GM12865 (cell line): ENCODE measurements at regions not wholly inside any gene's neighbourhood (a gene's known extent, or its start where the extent isn't known, plus 50 kb on each side); places are given as distances from the start of the nearest gene placed in this dataset.

Source experiments
- DNase-seq: peaks from one replicate; pipeline ENCODE4 v3.0.0; 2010; ENCODE audit warnings: low read depth
- H3K4me3 ChIP-seq: 2 replicates; pipeline ENCODE4 v1.5.1; 2011; ENCODE audit warnings: mild to moderate bottlenecking, low read depth, low read length, control low read depth
- TF ChIP-seq, protein P1 (sequence below): IDR thresholded peaks from 2 replicates; pipeline ENCODE4 v1.5.1; 2011; ENCODE audit warnings: low read length, control low read depth, low read depth, inconsistent platforms; ENCODE audit not compliant: insufficient read depth; ENCODE audit errors: missing control alignments

DNA sequence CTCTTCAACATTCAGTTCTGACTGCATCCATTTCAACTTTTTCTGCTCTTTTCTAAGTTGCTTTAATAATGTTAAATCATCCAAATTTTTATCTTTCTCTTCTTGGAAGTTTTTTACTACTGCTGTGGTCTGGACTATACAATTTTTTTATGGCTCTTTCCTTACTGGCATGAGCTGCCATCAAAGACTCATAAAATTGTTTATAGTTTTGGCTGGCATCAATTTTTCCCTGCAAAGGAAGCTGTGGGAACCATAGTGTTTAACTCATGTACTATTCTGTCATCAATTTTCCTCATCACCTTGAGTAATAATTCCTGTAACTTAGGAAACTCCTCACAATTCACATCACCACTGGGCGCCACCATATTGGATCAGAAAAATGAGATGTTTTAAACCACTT lies 77.6 kb upstream of the A1CF start:
- H3K4me3 ChIP-seq: no peak overlapping the region
- TF ChIP-seq, protein P1, sequence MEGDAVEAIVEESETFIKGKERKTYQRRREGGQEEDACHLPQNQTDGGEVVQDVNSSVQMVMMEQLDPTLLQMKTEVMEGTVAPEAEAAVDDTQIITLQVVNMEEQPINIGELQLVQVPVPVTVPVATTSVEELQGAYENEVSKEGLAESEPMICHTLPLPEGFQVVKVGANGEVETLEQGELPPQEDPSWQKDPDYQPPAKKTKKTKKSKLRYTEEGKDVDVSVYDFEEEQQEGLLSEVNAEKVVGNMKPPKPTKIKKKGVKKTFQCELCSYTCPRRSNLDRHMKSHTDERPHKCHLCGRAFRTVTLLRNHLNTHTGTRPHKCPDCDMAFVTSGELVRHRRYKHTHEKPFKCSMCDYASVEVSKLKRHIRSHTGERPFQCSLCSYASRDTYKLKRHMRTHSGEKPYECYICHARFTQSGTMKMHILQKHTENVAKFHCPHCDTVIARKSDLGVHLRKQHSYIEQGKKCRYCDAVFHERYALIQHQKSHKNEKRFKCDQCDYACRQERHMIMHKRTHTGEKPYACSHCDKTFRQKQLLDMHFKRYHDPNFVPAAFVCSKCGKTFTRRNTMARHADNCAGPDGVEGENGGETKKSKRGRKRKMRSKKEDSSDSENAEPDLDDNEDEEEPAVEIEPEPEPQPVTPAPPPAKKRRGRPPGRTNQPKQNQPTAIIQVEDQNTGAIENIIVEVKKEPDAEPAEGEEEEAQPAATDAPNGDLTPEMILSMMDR: no peak
- no peak for DNase-seq

DNA sequence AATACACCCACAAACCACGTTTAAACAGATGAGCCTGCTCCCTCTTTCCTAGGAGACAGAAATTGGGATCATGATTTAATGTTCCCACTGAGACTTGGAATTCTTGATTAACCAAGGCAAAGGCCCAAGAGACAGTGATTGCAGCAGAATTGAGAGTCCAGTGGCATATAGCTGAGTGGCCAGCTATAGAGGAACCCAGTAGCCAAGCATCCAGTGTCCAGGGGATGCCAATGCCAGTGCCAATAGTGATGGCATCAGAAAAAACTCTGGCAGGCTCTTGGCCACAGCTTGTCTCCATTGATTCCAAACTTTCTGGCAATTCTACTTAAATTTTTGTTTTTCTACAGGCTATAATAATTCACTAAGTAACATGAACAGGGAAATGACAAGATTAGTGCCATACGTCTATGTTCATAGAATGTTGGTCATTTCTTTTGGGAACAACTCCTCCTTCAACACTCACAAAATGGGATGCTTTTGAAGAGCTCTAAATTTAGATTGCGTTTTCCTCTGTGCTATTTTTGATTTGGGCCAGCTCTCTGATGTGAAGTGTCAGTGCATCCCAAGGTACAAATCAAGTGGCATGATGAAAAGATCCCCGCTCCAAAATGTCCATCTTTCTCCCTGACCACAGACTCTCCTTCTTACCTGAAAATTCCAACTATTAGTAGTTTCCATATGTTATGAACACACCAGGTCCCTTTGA lies 83.1 kb upstream of the A1CF start:
- TF ChIP-seq, protein P1: no peak
- no peak for DNase-seq

DNA sequence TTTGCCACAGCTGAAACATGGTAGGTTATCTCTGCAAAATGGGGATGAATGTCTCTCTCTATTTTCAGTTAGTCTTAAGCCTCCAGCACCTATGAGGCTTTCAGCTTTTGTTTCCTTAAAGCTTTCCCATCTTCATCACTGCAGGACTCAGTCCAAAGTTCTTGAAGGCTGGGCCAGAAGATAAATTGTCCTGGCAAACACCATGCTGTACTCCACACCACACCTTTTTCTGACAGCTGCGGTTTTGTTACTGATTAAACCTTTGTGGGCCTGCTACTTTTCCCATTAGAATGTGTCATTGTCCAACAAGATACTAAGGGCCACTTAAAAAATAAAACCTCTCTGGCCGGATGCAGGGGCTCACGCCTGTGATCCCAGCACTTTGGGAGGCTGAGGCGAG lies 87.2 kb upstream of the A1CF start:
- DNase-seq: no peak
- TF ChIP-seq, protein P1: no peak
- no peak overlapping the region for H3K4me3 ChIP-seq

More for the DNA sequence above, 83.1 kb upstream of the A1CF start:
- H3K4me3 ChIP-seq: no peak overlapping the region

DNA sequence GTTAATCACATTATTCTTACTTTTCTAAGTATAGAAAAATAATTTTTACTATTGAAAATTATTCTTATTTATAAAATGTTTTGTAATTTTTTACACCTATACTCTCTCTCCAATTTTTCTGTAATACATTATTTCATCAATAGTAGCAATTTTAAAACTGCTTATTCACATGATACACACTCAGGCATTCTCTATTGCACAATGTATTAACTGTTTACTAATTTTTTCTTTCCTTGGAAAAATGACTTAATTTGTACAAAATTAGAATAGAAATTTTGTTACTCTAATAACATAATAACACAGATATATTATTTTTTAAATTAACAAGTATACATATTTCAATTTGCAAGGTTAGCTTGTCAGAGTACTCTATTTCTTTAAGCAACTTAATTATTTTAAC lies 92.9 kb upstream of the PRKG1 start:
- DNase-seq: no peak
- H3K4me3 ChIP-seq: no peak overlapping the region
- TF ChIP-seq, protein P1: no peak

DNA sequence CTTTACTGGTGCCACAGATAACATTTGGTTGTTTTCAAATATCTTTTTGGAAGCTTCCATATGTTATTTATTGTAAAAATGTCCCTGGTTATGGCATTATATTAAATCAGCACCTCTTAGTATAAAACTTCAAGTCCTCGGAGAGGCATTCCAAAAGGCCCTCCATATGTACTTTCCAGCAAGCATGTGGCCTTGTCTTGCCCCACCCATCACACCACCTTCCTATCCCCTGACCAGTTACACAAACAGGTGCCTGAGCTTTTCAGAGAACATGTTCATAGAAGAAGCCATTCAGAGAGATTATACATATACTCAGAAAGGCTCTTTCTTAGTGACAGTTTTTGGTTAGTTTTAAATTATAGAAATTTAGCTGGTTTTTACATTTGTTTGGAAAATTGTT lies 92.4 kb upstream of the PRKG1 start:
- TF ChIP-seq, protein P1: no peak
- H3K4me3 ChIP-seq: no peak overlapping the region
- DNase-seq: no peak

- TF ChIP-seq, protein P1: no peak
- DNase-seq: no peak
- no peak overlapping the region for H3K4me3 ChIP-seq
Observed at GRCh38 chr10:50982989-50983388, 91.3 kb upstream of the PRKG1 start.

GRCh38 chr10:50987934-50988333 lies 86.4 kb upstream of the PRKG1 start:
- no peak for DNase-seq
- TF ChIP-seq, protein P1: no peak

More at GRCh38 chr10:50987934-50988333, 86.4 kb upstream of the PRKG1 start:
- no peak overlapping the region for H3K4me3 ChIP-seq
